Heart left ventricle (tissue), 16 donors: ENCODE measurements at regions not wholly inside any gene's neighbourhood (a gene's known extent, or its start where the extent isn't known, plus 50 kb on each side); places are given as distances from the start of the nearest gene placed in this dataset.
A peak's percentile ranks its signal among the peaks of the same experiment; 100 is the strongest.
"Not testable (repeated sequence)": the region's sequence is repeated elsewhere in the genome, so short reads cannot be mapped to it uniquely, and the experiment has no call there.

Source experiments
- ATAC-seq, 4 donors: fragments of 200-7000 bp; cut with Tn5 transposase; one replicate each; pipeline ENCODE4 v1.9.1; 2020 to 2022; ENCODE audit warnings: moderate library complexity in 4 of 4, mild to moderate bottlenecking in 3 of 4, moderate number of reproducible peaks in 1 of 4
- DNase-seq, 5 donors: peaks; one replicate each; pipeline ENCODE4 v3.0.0-alpha.2; 2020
- H3K27ac ChIP-seq, 12 donors: fragments of 200-600 bp; sonication (generic) in 4 of 12; one replicate each; pipeline versions ENCODE4 v1.5.0 to v1.8.0; 2016 to 2022; ENCODE audit warnings: mild to moderate bottlenecking in 2 of 12
- H3K27me3 ChIP-seq, 9 donors: fragments of 200-600 bp; sonication (generic) in 2 of 9; one replicate each; pipeline versions ENCODE4 v1.5.1 to v1.8.0; 2016 to 2022; ENCODE audit warnings: mild to moderate bottlenecking in 3 of 9
- H3K36me3 ChIP-seq, 9 donors: fragments of 200-600 bp; sonication (generic) in 2 of 9; one replicate each; pipeline versions ENCODE4 v1.5.0 to v1.8.0; 2018 to 2022; ENCODE audit warnings: mild to moderate bottlenecking in 2 of 9
- H3K4me1 ChIP-seq, 12 donors: fragments of 200-600 bp; sonication (generic) in 4 of 12; one replicate each; pipeline versions ENCODE4 v1.5.0 to v1.8.0; 2016 to 2022; ENCODE audit warnings: mild to moderate bottlenecking in 3 of 12
- H3K4me3 ChIP-seq, 12 donors: fragments of 200-600 bp; sonication (generic) in 4 of 12; one replicate each; pipeline versions ENCODE4 v1.5.0 to v1.8.0; 2017 to 2022; ENCODE audit warnings: mild to moderate bottlenecking in 9 of 12, moderate library complexity in 4 of 12
- H3K9me3 ChIP-seq, 12 donors: fragments of 200-600 bp; sonication (generic) in 4 of 12; one replicate each; pipeline versions ENCODE4 v1.5.0 to v1.8.0; 2016 to 2022; ENCODE audit warnings: mild to moderate bottlenecking in 1 of 12
- CTCF ChIP-seq, 12 donors: fragments of 200-600 bp; sonication (generic) in 4 of 12; IDR thresholded peaks; one replicate each; pipeline versions ENCODE4 v1.5.0 to v1.8.0; 2018 to 2022; ENCODE audit warnings: antibody characterized with exemption in 12 of 12, mild to moderate bottlenecking in 5 of 12
- POLR2A ChIP-seq, 2 donors: fragments of 450-650 bp; IDR thresholded peaks; one replicate each; pipeline ENCODE4 v1.6.1; 2017; ENCODE audit warnings: antibody characterized with exemption in 2 of 2, mild to moderate bottlenecking in 2 of 2, moderate library complexity in 2 of 2
- WGBS, 4 donors: extraction: QIAGEN DNeasy Blood & Tissue Kit in 2 of 4; methylation state at CpG; one replicate each; pipeline versions ENCODE4 v1.1.5 to v1.1.7; 2013 to 2018; 5-methylcytosine and 5-hydroxymethylcytosine counted together
- intact Hi-C, 10 donors: fragments of 100-400 bp; cut with DNase I; formaldehyde crosslinking; loops; one replicate each; pipeline versions ENCODE4 v1.11.1 to v1.14.2; 2022
- donor health status: ischemic (EF 13 %, LVEDD 7.1; RV severe dilation, severe dysfunction).
- donor health status: healthy with polysubstance abuse.
- donor health status: DM: no; HTN: yes; CAD: no.
- donor health status: DM: no; HTN: no; CAD: no.
- donor health status: ischemic (EF 25% LVEDD 6.9; RV normal size, moderate dysfunction).
- donor health status: ischemic (EF 25% LVEDD 5.7; RV mildly dilated, moderate dysfunction).
- donor health status: healthy.
- donor health status: DM: yes; HTN: yes; CAD: no.
- donor health status: ischemic (EF 35%, LVEDD 5.7; RV mildly dilated, moderate dysfunction).
- donor health status: nonischemic (EF 11% LVEDD 7.7; RV severe dilation, severe dysfunction).
- donor health status: DM: yes; HTN: yes; CAD: no.
- donor health status: PGD.
- donor health status: ischemic (EF 29% LVEDD 5.4; RV normal size, mild dysfunction).
- donor health status: nonischemic (EF 23%, LVEDD 6.1; RV moderate dilation, normal function).

DNA sequence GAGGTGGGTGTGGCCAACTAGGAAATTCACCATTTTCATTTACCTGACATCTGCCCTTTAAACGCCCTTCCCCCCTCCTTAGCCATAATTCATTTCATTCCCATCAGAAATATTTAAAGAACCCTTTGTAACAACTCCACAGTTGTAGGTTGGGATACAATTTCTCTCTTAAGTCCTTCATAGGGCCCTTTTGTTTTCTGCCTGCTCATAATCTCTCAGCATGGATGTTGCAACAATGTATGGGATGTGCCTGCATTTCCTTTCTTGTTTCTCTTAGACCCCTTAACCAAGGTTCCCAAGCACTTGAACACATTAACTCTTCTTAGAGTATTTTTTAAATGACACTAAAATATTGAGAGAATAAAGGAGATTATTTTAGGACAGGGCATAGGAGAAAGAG is 51.7 kb upstream of the MYO10 start:
- Histone ChIP-seq H3K27ac (no peak overlapping the region), H3K36me3 (no peaks in the 10 kb centered on the region), H3K4me1 (peaks cover 0 to 4% (median 0%) of the 10 kb centered on the region in 12 donors), H3K27me3 (no peaks in the 10 kb centered on the region), H3K4me3 (no peak overlapping the region), H3K9me3 (no peaks in the 10 kb centered on the region)
- 82 to 87% (median 82%) methylated on average over 1 of the region's 1 CpG for WGBS, 4 donors
- intact Hi-C loops = no loop called here
- DNase-seq (no peak), ATAC-seq (no peak)
- no peak for TF ChIP-seq POLR2A (IDR thresholded peaks at IDR 0.05)
- TF ChIP-seq CTCF (IDR thresholded peaks at IDR 0.05) = no peak

GRCh38 chr5:16990817-16991520 is 54.9 kb upstream of the MYO10 start:
- H3K4me1 ChIP-seq, ATAC-seq, H3K27me3 ChIP-seq, H3K27ac ChIP-seq, H3K9me3 ChIP-seq, H3K36me3 ChIP-seq, intact Hi-C loops, DNase-seq, H3K4me3 ChIP-seq: not testable (repeated sequence)
- 95 to 97% (median 96%) methylated on average over 27 to 43 of the region's 43 CpGs for WGBS, 4 donors

- H3K4me1 ChIP-seq = peaks cover 0 to 7% (median 0%) of the 10 kb centered on the region in 12 donors
Observed at GRCh38 chr5:16992006-16992405, 55.9 kb upstream of the MYO10 start.

GRCh38 chr5:16992444-16992843 is 56.4 kb upstream of the MYO10 start:
- Histone ChIP-seq H3K27ac (no peak overlapping the region), H3K4me1 (peaks cover 0 to 7% (median 0%) of the 10 kb centered on the region in 12 donors), H3K27me3 (no peaks in the 10 kb centered on the region), H3K36me3 (no peaks in the 10 kb centered on the region), H3K4me3 (no peak overlapping the region), H3K9me3 (no peaks in the 10 kb centered on the region)
- ATAC-seq (no peak), DNase-seq (no peak)
- intact Hi-C loops = no loop called here
- 57 to 65% (median 60%) methylated on average over 5 of the region's 5 CpGs for WGBS, 4 donors
- TF ChIP-seq POLR2A (IDR thresholded peaks at IDR 0.05) (no peak), CTCF (IDR thresholded peaks at IDR 0.05) (no peak)

More at GRCh38 chr5:16992006-16992405, 55.9 kb upstream of the MYO10 start:
- Histone ChIP-seq H3K27ac (no peak overlapping the region), H3K27me3 (no peaks in the 10 kb centered on the region), H3K36me3 (no peaks in the 10 kb centered on the region), H3K4me3 (no peak overlapping the region), H3K9me3 (no peaks in the 10 kb centered on the region)
- TF ChIP-seq POLR2A (IDR thresholded peaks at IDR 0.05) = no peak
- TF ChIP-seq CTCF (IDR thresholded peaks at IDR 0.05) = no peak
- no peak for ATAC-seq
- WGBS, 4 donors = 86 to 95% (median 91%) methylated on average over 2 of the region's 2 CpGs
- intact Hi-C loops = no loop called here
- DNase-seq = no peak

DNA sequence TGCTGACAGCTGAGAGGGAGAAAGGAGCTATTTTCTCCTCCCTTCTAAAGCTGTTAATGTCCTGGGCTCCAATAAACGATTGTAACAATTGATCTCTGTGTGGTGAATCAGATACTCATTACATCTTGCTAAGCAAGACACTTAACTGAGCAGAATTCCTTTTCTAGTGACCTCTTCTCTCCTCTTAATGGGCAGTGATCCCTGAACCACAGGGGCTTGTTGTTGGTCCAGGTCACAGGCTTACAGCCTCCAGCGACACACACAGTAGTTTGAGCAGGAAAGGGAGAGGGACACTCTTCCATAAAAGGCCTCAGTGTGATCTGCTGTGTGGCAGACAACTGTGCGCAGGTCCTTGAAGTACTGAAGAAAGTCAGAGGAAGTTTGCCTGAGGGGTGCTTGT is 58.5 kb upstream of the MYO10 start:
- TF ChIP-seq POLR2A (IDR thresholded peaks at IDR 0.05) (no peak), CTCF (IDR thresholded peaks at IDR 0.05) (no peak)
- no peaks in the 10 kb centered on the region for H3K27me3 ChIP-seq
- peak overlapping the region in 6 of 12 donors; percentile 6 to 48 (median 24) for H3K27ac ChIP-seq
- intact Hi-C loops = no loop called here
- ATAC-seq (peak in 1 of 4 donors; percentile 22), DNase-seq (no peak)
- H3K4me3 ChIP-seq = no peak overlapping the region
- H3K36me3 ChIP-seq = no peaks in the 10 kb centered on the region
- H3K9me3 ChIP-seq = no peaks in the 10 kb centered on the region
- WGBS, 4 donors = 18 to 36% (median 28%) methylated on average over 3 of the region's 3 CpGs
- H3K4me1 ChIP-seq = peaks cover 0 to 7% (median 0%) of the 10 kb centered on the region in 12 donors
